Ishikawa (cell line): ENCODE measurements at regions not wholly inside any gene's neighbourhood (a gene's known extent, or its start where the extent isn't known, plus 50 kb on each side); places are given as distances from the start of the nearest gene placed in this dataset.

Source experiments
- CREB1 ChIP-seq: IDR thresholded peaks from 2 replicates; pipeline ENCODE4 v1.6.1; 2012; ENCODE audit warnings: low read depth
- TAF1 ChIP-seq: IDR thresholded peaks from 2 replicates; pipeline ENCODE4 v1.6.1; 2012; ENCODE audit warnings: low read depth, mild to moderate bottlenecking
- USF1 ChIP-seq: IDR thresholded peaks from 2 replicates; pipeline ENCODE4 v1.6.1; 2012

- TF ChIP-seq CREB1: no peak
- TF ChIP-seq USF1: no peak
- no peak for TF ChIP-seq TAF1
Measured at GRCh38 chr14:42480255-42480654, 873.6 kb downstream of the LRFN5 start.
